HL-60 (cell line): ENCODE measurements at regions not wholly inside any gene's neighbourhood (a gene's known extent, or its start where the extent isn't known, plus 50 kb on each side); places are given as distances from the start of the nearest gene placed in this dataset.

Experiments used
- DNase-seq, 2 experiments: peaks; one replicate each; pipeline ENCODE4 v3.0.0-alpha.2; 2010 to 2020; ENCODE audit warnings: low read depth in 1 of 2, low spot score in 1 of 2
- H3K27ac ChIP-seq: fragments of 250-450 bp; sonication (Bioruptor Pico); replicated peaks from 2 replicates; pipeline ENCODE4 v1.5.1; 2020; ENCODE audit warnings: mild to moderate bottlenecking, moderate library complexity
- H3K27me3 ChIP-seq: fragments of 250-450 bp; sonication (Bioruptor Pico); 2 replicates; pipeline ENCODE4 v1.5.1; 2021; ENCODE audit warnings: mild to moderate bottlenecking, moderate library complexity; ENCODE audit not compliant: insufficient read depth, poor library complexity, severe bottlenecking
- H3K4me3 ChIP-seq: replicated peaks from 2 replicates; pipeline ENCODE4 v1.5.1; 2011; ENCODE audit warnings: mild to moderate bottlenecking, control low read depth, low read length; ENCODE audit not compliant: insufficient read depth
- CTCF ChIP-seq: IDR thresholded peaks from one replicate; pipeline ENCODE4 v1.5.1; 2011; ENCODE audit warnings: low read length, control low read depth, inconsistent platforms; ENCODE audit not compliant: insufficient read depth
- GABPA ChIP-seq: IDR thresholded peaks from 2 replicates; pipeline ENCODE4 v1.6.1; 2012; ENCODE audit warnings: low read depth
- POLR2AphosphoS5 ChIP-seq: IDR thresholded peaks from 2 replicates; pipeline ENCODE4 v1.6.1; 2012; ENCODE audit warnings: low read depth
- REST ChIP-seq: IDR thresholded peaks from 2 replicates; pipeline ENCODE4 v1.6.1; 2012; ENCODE audit warnings: low read depth; ENCODE audit not compliant: insufficient replicate concordance
- SPI1 ChIP-seq: IDR thresholded peaks from 2 replicates; pipeline ENCODE4 v1.6.1; 2012; ENCODE audit warnings: low read depth, mild to moderate bottlenecking, borderline replicate concordance

GRCh38 chr4:11727903-11728564 lies 299.3 kb upstream of the HS3ST1 start:
- Histone ChIP-seq H3K27ac (no peak overlapping the region), H3K4me3 (no peak overlapping the region), H3K27me3 (no peaks in the 10 kb centered on the region)
- TF ChIP-seq REST (no peak), GABPA (no peak), SPI1 (no peak), POLR2AphosphoS5 (no peak), CTCF (no peak)
- no peak for DNase-seq

GRCh38 chr4:11724731-11725130 lies 296.0 kb upstream of the HS3ST1 start:
- Histone ChIP-seq H3K4me3 (no peak overlapping the region), H3K27ac (no peak overlapping the region), H3K27me3 (no peaks in the 10 kb centered on the region)
- no peak for DNase-seq
- TF ChIP-seq SPI1, result no peak
- TF ChIP-seq REST, result no peak
- TF ChIP-seq GABPA, result no peak
- no peak for TF ChIP-seq CTCF
- TF ChIP-seq POLR2AphosphoS5, result no peak

GRCh38 chr4:11722223-11722622 lies 293.5 kb upstream of the HS3ST1 start:
- no peak overlapping the region for H3K27ac ChIP-seq
- no peak for DNase-seq
- no peaks in the 10 kb centered on the region for H3K27me3 ChIP-seq
- H3K4me3 ChIP-seq, result no peak overlapping the region
- TF ChIP-seq REST, result no peak
- TF ChIP-seq CTCF, result no peak
- TF ChIP-seq GABPA, result no peak
- TF ChIP-seq POLR2AphosphoS5, result no peak
- no peak for TF ChIP-seq SPI1
